ENCODE measurements at regions not wholly inside any gene's neighbourhood (a gene's known extent, or its start where the extent isn't known, plus 50 kb on each side); places are given as distances from the start of the nearest gene placed in this dataset.

- no peaks in the 10 kb centered on the region for H3K4me1 ChIP-seq (ENCODE audit: insufficient read depth, low read length)
- no peak overlapping the region for H3K4me3 ChIP-seq (ENCODE audit: low read depth in 1 of 2, low read length in 2 of 2)
- H3K9ac ChIP-seq (ENCODE audit: low read length) = no peak overlapping the region
- no peaks in the 10 kb centered on the region for H3K27me3 ChIP-seq (ENCODE audit: control insufficient read depth in 1 of 2, insufficient read depth in 2 of 2, low read length in 2 of 2)
- H3K36me3 ChIP-seq (ENCODE audit: insufficient read depth, low read length) = no peaks in the 10 kb centered on the region
- H3K27ac ChIP-seq (ENCODE audit: low read depth, low read length) = no peak overlapping the region
- no peaks in the 10 kb centered on the region for H3K9me3 ChIP-seq (ENCODE audit: low read length)
Observed at GRCh38 chr10:51000164-51000563, 74.1 kb upstream of the PRKG1 start.

GRCh38 chr10:51000976-51001375, 73.3 kb upstream of the PRKG1 start:
- Histone ChIP-seq H3K9ac (ENCODE audit: low read length) (no peak overlapping the region), H3K4me3 (ENCODE audit: low read depth in 1 of 2, low read length in 2 of 2) (no peak overlapping the region), H3K36me3 (ENCODE audit: insufficient read depth, low read length) (no peaks in the 10 kb centered on the region), H3K9me3 (ENCODE audit: low read length) (no peaks in the 10 kb centered on the region), H3K27ac (ENCODE audit: low read depth, low read length) (no peak overlapping the region), H3K27me3 (ENCODE audit: control insufficient read depth in 1 of 2, insufficient read depth in 2 of 2, low read length in 2 of 2) (no peaks in the 10 kb centered on the region), H3K4me1 (ENCODE audit: insufficient read depth, low read length) (no peaks in the 10 kb centered on the region)

GRCh38 chr10:51001587-51001986, 72.7 kb upstream of the PRKG1 start:
- Histone ChIP-seq H3K27ac (ENCODE audit: low read depth, low read length) (no peak overlapping the region), H3K4me3 (ENCODE audit: low read depth in 1 of 2, low read length in 2 of 2) (no peak overlapping the region), H3K9me3 (ENCODE audit: low read length) (no peaks in the 10 kb centered on the region), H3K27me3 (ENCODE audit: control insufficient read depth in 1 of 2, insufficient read depth in 2 of 2, low read length in 2 of 2) (no peaks in the 10 kb centered on the region), H3K36me3 (ENCODE audit: insufficient read depth, low read length) (no peaks in the 10 kb centered on the region), H3K9ac (ENCODE audit: low read length) (no peak overlapping the region), H3K4me1 (ENCODE audit: insufficient read depth, low read length) (no peaks in the 10 kb centered on the region)

- H3K36me3 ChIP-seq (ENCODE audit: insufficient read depth, low read length) = no peaks in the 10 kb centered on the region
- H3K9ac ChIP-seq (ENCODE audit: low read length) = no peak overlapping the region
- no peaks in the 10 kb centered on the region for H3K4me1 ChIP-seq (ENCODE audit: insufficient read depth, low read length)
- no peaks in the 10 kb centered on the region for H3K9me3 ChIP-seq (ENCODE audit: low read length)
- no peak overlapping the region for H3K27ac ChIP-seq (ENCODE audit: low read depth, low read length)
- no peaks in the 10 kb centered on the region for H3K27me3 ChIP-seq (ENCODE audit: control insufficient read depth in 1 of 2, insufficient read depth in 2 of 2, low read length in 2 of 2)
- H3K4me3 ChIP-seq (ENCODE audit: low read depth in 1 of 2, low read length in 2 of 2) = no peak overlapping the region
Observed at GRCh38 chr10:51002469-51002868, 71.8 kb upstream of the PRKG1 start.

GRCh38 chr10:51004776-51005175, 69.5 kb upstream of the PRKG1 start:
- Histone ChIP-seq H3K27ac (ENCODE audit: low read depth, low read length) (no peak overlapping the region), H3K27me3 (ENCODE audit: control insufficient read depth in 1 of 2, insufficient read depth in 2 of 2, low read length in 2 of 2) (no peaks in the 10 kb centered on the region), H3K36me3 (ENCODE audit: insufficient read depth, low read length) (no peaks in the 10 kb centered on the region), H3K9ac (ENCODE audit: low read length) (no peak overlapping the region), H3K9me3 (ENCODE audit: low read length) (no peaks in the 10 kb centered on the region), H3K4me3 (ENCODE audit: low read depth in 1 of 2, low read length in 2 of 2) (no peak overlapping the region), H3K4me1 (ENCODE audit: insufficient read depth, low read length) (no peaks in the 10 kb centered on the region)

- no peaks in the 10 kb centered on the region for H3K4me1 ChIP-seq (ENCODE audit: insufficient read depth, low read length)
- H3K9ac ChIP-seq (ENCODE audit: low read length) = no peak overlapping the region
- H3K27me3 ChIP-seq (ENCODE audit: control insufficient read depth in 1 of 2, insufficient read depth in 2 of 2, low read length in 2 of 2) = no peaks in the 10 kb centered on the region
- H3K9me3 ChIP-seq (ENCODE audit: low read length) = no peaks in the 10 kb centered on the region
- no peaks in the 10 kb centered on the region for H3K36me3 ChIP-seq (ENCODE audit: insufficient read depth, low read length)
- no peak overlapping the region for H3K4me3 ChIP-seq (ENCODE audit: low read depth in 1 of 2, low read length in 2 of 2)
- no peak overlapping the region for H3K27ac ChIP-seq (ENCODE audit: low read depth, low read length)
Observed at GRCh38 chr10:51005551-51005950, 68.7 kb upstream of the PRKG1 start.

- Histone ChIP-seq H3K27ac (ENCODE audit: low read depth, low read length) (no peak overlapping the region), H3K27me3 (ENCODE audit: control insufficient read depth in 1 of 2, insufficient read depth in 2 of 2, low read length in 2 of 2) (no peaks in the 10 kb centered on the region), H3K9ac (ENCODE audit: low read length) (no peak overlapping the region), H3K36me3 (ENCODE audit: insufficient read depth, low read length) (no peaks in the 10 kb centered on the region), H3K4me3 (ENCODE audit: low read depth in 1 of 2, low read length in 2 of 2) (no peak overlapping the region), H3K4me1 (ENCODE audit: insufficient read depth, low read length) (no peaks in the 10 kb centered on the region), H3K9me3 (ENCODE audit: low read length) (no peaks in the 10 kb centered on the region)
Observed at GRCh38 chr10:51006686-51007085, 67.6 kb upstream of the PRKG1 start.

GRCh38 chr10:51007781-51008180, 66.5 kb upstream of the PRKG1 start:
- no peaks in the 10 kb centered on the region for H3K4me1 ChIP-seq (ENCODE audit: insufficient read depth, low read length)
- H3K4me3 ChIP-seq (ENCODE audit: low read depth in 1 of 2, low read length in 2 of 2) = no peak overlapping the region
- no peak overlapping the region for H3K9ac ChIP-seq (ENCODE audit: low read length)
- H3K27me3 ChIP-seq (ENCODE audit: control insufficient read depth in 1 of 2, insufficient read depth in 2 of 2, low read length in 2 of 2) = no peaks in the 10 kb centered on the region
- H3K9me3 ChIP-seq (ENCODE audit: low read length) = no peaks in the 10 kb centered on the region
- H3K36me3 ChIP-seq (ENCODE audit: insufficient read depth, low read length) = no peaks in the 10 kb centered on the region
- no peak overlapping the region for H3K27ac ChIP-seq (ENCODE audit: low read depth, low read length)

- Histone ChIP-seq H3K9ac (ENCODE audit: low read length) (no peak overlapping the region), H3K4me3 (ENCODE audit: low read depth in 1 of 2, low read length in 2 of 2) (no peak overlapping the region), H3K9me3 (ENCODE audit: low read length) (no peaks in the 10 kb centered on the region), H3K4me1 (ENCODE audit: insufficient read depth, low read length) (no peaks in the 10 kb centered on the region), H3K27ac (ENCODE audit: low read depth, low read length) (no peak overlapping the region), H3K36me3 (ENCODE audit: insufficient read depth, low read length) (no peaks in the 10 kb centered on the region), H3K27me3 (ENCODE audit: control insufficient read depth in 1 of 2, insufficient read depth in 2 of 2, low read length in 2 of 2) (no peaks in the 10 kb centered on the region)
Observed at GRCh38 chr10:51008346-51008745, 65.9 kb upstream of the PRKG1 start.

GRCh38 chr10:51010977-51011376, 63.3 kb upstream of the PRKG1 start:
- Histone ChIP-seq H3K9ac (ENCODE audit: low read length) (no peak overlapping the region), H3K27me3 (ENCODE audit: control insufficient read depth in 1 of 2, insufficient read depth in 2 of 2, low read length in 2 of 2) (no peaks in the 10 kb centered on the region), H3K4me3 (ENCODE audit: low read depth in 1 of 2, low read length in 2 of 2) (no peak overlapping the region), H3K36me3 (ENCODE audit: insufficient read depth, low read length) (no peaks in the 10 kb centered on the region), H3K4me1 (ENCODE audit: insufficient read depth, low read length) (no peaks in the 10 kb centered on the region), H3K9me3 (ENCODE audit: low read length) (no peaks in the 10 kb centered on the region), H3K27ac (ENCODE audit: low read depth, low read length) (no peak overlapping the region)

GRCh38 chr10:51012073-51012472, 62.2 kb upstream of the PRKG1 start:
- Histone ChIP-seq H3K4me3 (ENCODE audit: low read depth in 1 of 2, low read length in 2 of 2) (no peak overlapping the region), H3K27ac (ENCODE audit: low read depth, low read length) (no peak overlapping the region), H3K27me3 (ENCODE audit: control insufficient read depth in 1 of 2, insufficient read depth in 2 of 2, low read length in 2 of 2) (no peaks in the 10 kb centered on the region), H3K4me1 (ENCODE audit: insufficient read depth, low read length) (no peaks in the 10 kb centered on the region), H3K9ac (ENCODE audit: low read length) (no peak overlapping the region), H3K36me3 (ENCODE audit: insufficient read depth, low read length) (no peaks in the 10 kb centered on the region), H3K9me3 (ENCODE audit: low read length) (no peaks in the 10 kb centered on the region)

GRCh38 chr10:51014680-51015389, 59.5 kb upstream of the PRKG1 start:
- Histone ChIP-seq H3K27ac (ENCODE audit: low read depth, low read length) (no peak overlapping the region), H3K36me3 (ENCODE audit: insufficient read depth, low read length) (no peaks in the 10 kb centered on the region), H3K4me3 (ENCODE audit: low read depth in 1 of 2, low read length in 2 of 2) (no peak overlapping the region)

More at GRCh38 chr10:51014680-51015389, 59.5 kb upstream of the PRKG1 start:
- Histone ChIP-seq H3K27me3 (ENCODE audit: control insufficient read depth in 1 of 2, insufficient read depth in 2 of 2, low read length in 2 of 2) (no peaks in the 10 kb centered on the region), H3K4me1 (ENCODE audit: insufficient read depth, low read length) (no peaks in the 10 kb centered on the region), H3K9ac (ENCODE audit: low read length) (no peak overlapping the region), H3K9me3 (ENCODE audit: low read length) (no peaks in the 10 kb centered on the region)
